AG04449 (cell line): ENCODE measurements at regions not wholly inside any gene's neighbourhood (a gene's known extent, or its start where the extent isn't known, plus 50 kb on each side); places are given as distances from the start of the nearest gene placed in this dataset.

ENCODE experiments used
- CTCF ChIA-PET: fragments of 350-600 bp; formaldehyde crosslinking; extraction: SDS; loops from one replicate; lab custom pipeline; 2021; ENCODE audit warnings: antibody characterized with exemption; lab: Yijun Ruan, JAX
- POLR2A ChIA-PET: fragments of 400-600, 350-600 bp; formaldehyde crosslinking; extraction: SDS; loops from one replicate; lab custom pipeline; 2020; ENCODE audit warnings: antibody characterized with exemption, inconsistent platforms; lab: Yijun Ruan, JAX
- DNase-seq: peaks from one replicate; pipeline ENCODE4 v3.0.0-alpha.2; 2010; ENCODE audit warnings: low read depth, low spot score
- H3K4me3 ChIP-seq: 2 replicates; pipeline ENCODE4 v1.5.1; 2011; ENCODE audit warnings: low read depth, mild to moderate bottlenecking, control low read depth, low read length
- TF ChIP-seq, protein P1 (sequence below): IDR thresholded peaks from one replicate; pipeline ENCODE4 v1.5.1; 2011; ENCODE audit warnings: mild to moderate bottlenecking, moderate library complexity, low read length, control low read depth, inconsistent platforms; ENCODE audit not compliant: insufficient read depth; ENCODE audit errors: missing control alignments

DNA sequence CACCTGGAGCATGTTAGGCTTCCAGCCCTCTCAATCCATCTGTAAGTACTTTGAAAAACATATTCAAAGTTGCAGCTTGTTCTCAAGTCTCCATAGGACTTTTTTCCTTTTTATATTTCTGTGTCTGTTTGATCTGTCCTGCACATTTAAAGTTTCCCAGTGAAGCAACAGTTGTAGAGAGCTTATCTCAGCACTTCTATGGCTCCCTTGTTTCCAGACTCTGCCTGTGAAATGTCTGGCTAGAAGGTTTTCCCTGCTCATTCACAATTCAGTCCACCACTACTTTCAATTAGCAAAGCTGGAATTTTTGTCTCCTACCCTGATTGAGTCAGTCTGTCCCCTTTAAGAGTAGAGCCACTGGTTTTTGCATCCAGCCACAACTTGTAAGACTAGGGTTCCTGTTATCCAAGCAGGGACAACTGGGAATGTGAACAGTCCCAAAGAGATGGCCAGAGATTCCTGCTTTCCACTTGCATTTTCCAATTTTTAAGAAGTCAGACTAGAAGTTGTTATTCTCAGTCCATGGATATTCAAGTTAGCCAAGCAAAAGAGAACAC is 116.1 kb downstream of the GASK1B start:
- CTCF ChIA-PET: no interaction called here
- no peak overlapping the region for H3K4me3 ChIP-seq
- POLR2A ChIA-PET: no interaction called here
- DNase-seq: no peak
- TF ChIP-seq, protein P1, sequence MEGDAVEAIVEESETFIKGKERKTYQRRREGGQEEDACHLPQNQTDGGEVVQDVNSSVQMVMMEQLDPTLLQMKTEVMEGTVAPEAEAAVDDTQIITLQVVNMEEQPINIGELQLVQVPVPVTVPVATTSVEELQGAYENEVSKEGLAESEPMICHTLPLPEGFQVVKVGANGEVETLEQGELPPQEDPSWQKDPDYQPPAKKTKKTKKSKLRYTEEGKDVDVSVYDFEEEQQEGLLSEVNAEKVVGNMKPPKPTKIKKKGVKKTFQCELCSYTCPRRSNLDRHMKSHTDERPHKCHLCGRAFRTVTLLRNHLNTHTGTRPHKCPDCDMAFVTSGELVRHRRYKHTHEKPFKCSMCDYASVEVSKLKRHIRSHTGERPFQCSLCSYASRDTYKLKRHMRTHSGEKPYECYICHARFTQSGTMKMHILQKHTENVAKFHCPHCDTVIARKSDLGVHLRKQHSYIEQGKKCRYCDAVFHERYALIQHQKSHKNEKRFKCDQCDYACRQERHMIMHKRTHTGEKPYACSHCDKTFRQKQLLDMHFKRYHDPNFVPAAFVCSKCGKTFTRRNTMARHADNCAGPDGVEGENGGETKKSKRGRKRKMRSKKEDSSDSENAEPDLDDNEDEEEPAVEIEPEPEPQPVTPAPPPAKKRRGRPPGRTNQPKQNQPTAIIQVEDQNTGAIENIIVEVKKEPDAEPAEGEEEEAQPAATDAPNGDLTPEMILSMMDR: no peak

- TF ChIP-seq, protein P1: no peak
- CTCF ChIA-PET: no interaction called here
- POLR2A ChIA-PET: no interaction called here
Measured at GRCh38 chr4:158055668-158056067, 117.2 kb downstream of the GASK1B start.

DNA sequence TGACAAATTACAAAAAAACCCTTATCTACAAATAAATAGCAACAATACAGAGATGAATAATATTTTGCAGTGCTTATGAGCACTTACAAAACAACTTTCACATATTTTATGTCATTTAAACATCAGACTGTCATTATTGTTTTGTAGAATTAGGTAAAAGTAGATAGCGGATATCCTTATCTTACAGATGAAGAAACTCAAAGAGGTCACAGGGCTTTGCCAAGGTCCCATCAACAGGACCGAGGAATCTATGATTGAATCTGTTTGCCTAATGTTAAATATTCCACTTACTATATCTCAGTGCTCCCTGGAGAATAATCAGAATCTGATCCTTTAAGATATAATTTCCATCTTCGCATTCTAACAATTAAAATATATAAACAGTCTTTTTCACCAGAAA is 119.0 kb downstream of the GASK1B start:
- POLR2A ChIA-PET: no interaction called here
- DNase-seq: no peak
- TF ChIP-seq, protein P1: no peak
- CTCF ChIA-PET: no interaction called here
- H3K4me3 ChIP-seq: no peak overlapping the region

More at GRCh38 chr4:158055668-158056067, 117.2 kb downstream of the GASK1B start:
- DNase-seq: no peak
- no peak overlapping the region for H3K4me3 ChIP-seq

GRCh38 chr4:158053086-158053485 is 119.7 kb downstream of the GASK1B start:
- no peak overlapping the region for H3K4me3 ChIP-seq
- TF ChIP-seq, protein P1: no peak
- DNase-seq: no peak
- CTCF ChIA-PET: no interaction called here
- POLR2A ChIA-PET: interaction anchor here (0.6 kb wide), 1 partner anchor 110 kb away, joined by 3 read pairs; no protein-coding TSS in a partner anchor

GRCh38 chr4:158051401-158052235 is 121.2 kb downstream of the GASK1B start:
- DNase-seq: peak; percentile 84
- CTCF ChIA-PET: interaction anchor here (1.1 kb wide), 1 partner anchor 120 kb away, joined by 3 read pairs; no protein-coding TSS in a partner anchor
- no peak overlapping the region for H3K4me3 ChIP-seq
- POLR2A ChIA-PET: interaction anchor here (0.7 to 1.0 kb wide), 2 partner anchors 18 to 35 kb away, joined by 3 read pairs; no protein-coding TSS in a partner anchor
- TF ChIP-seq, protein P1: no peak

DNA sequence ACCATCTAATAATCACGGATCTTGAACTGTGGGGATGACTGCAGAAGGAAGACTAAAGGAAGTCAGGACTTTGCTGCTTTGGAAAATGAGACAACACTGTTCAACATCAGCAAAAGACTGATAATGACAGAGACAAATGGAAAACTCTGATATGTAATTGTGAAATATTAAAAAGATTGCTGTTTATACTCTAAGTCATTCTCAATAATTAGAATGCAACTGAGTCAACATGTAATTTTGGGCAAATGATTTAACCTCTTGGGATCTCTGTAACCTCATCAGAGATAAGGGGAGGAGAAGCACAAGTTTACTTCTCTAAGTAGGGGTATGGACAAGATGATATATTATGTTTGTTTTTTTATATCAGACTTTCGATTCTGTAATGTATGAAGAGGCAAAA is 121.9 kb downstream of the GASK1B start:
- ChIA-PET POLR2A (interaction anchor here (1.0 kb wide), 1 partner anchor 18 kb away, joined by 3 read pairs; no protein-coding TSS in a partner anchor), CTCF (interaction anchor here (1.1 kb wide), 1 partner anchor 121 kb away, joined by 3 read pairs; no protein-coding TSS in a partner anchor)
- no peak for DNase-seq
- no peak overlapping the region for H3K4me3 ChIP-seq
- TF ChIP-seq, protein P1: no peak
